MCF 10A (cell line): ENCODE measurements at regions not wholly inside any gene's neighbourhood (a gene's known extent, or its start where the extent isn't known, plus 50 kb on each side); places are given as distances from the start of the nearest gene placed in this dataset.
A peak's percentile ranks its signal among the peaks of the same experiment; 100 is the strongest.

ENCODE experiments used
- BruUV-seq: library from RNA; stranded (reverse); fragments of 400-500 nt; replicated peaks from 2 replicates; lab custom pipeline; 2021; lab: Mats Ljungman, UMichigan
- CTCF ChIA-PET: fragments of 300-600 bp; sonication (Branson Sonifier 250); formaldehyde crosslinking; extraction: SDS; loops from one replicate; lab custom pipeline; 2021; ENCODE audit warnings: antibody characterized with exemption, inconsistent platforms; lab: Yijun Ruan, JAX
- POLR2A ChIA-PET: fragments of 300-600, 350-650 bp; sonication (Branson Sonifier 250); formaldehyde crosslinking; extraction: SDS; loops from one replicate; lab custom pipeline; 2020; ENCODE audit warnings: antibody characterized with exemption, inconsistent platforms; lab: Yijun Ruan, JAX
- DNase-seq: peaks from one replicate; pipeline ENCODE4 v3.0.0-alpha.2; 2018; ENCODE audit not compliant: unreplicated experiment
- H3K27ac Mint-ChIP-seq: one replicate; pipeline ENCODE4 v1.8.0; 2022; ENCODE audit warnings: mild to moderate bottlenecking, low read depth, mixed read lengths; ENCODE audit not compliant: unreplicated experiment
- H3K27me3 Mint-ChIP-seq: one replicate; pipeline ENCODE4 v1.8.0; 2022; ENCODE audit warnings: mixed read lengths; ENCODE audit not compliant: insufficient read depth, unreplicated experiment
- H3K36me3 Mint-ChIP-seq: one replicate; pipeline ENCODE4 v1.8.0; 2022; ENCODE audit warnings: mild to moderate bottlenecking, moderate library complexity, mixed read lengths; ENCODE audit not compliant: insufficient read depth, unreplicated experiment
- H3K4me1 Mint-ChIP-seq: one replicate; pipeline ENCODE4 v1.8.0; 2022; ENCODE audit warnings: mixed read lengths; ENCODE audit not compliant: insufficient read depth, unreplicated experiment
- H3K4me3 Mint-ChIP-seq: one replicate; pipeline ENCODE4 v1.8.0; 2022; ENCODE audit warnings: mild to moderate bottlenecking, moderate library complexity, mixed read lengths; ENCODE audit not compliant: unreplicated experiment
- H3K9me3 Mint-ChIP-seq: one replicate; pipeline ENCODE4 v1.8.0; 2022; ENCODE audit warnings: mixed read lengths; ENCODE audit not compliant: unreplicated experiment
- intact Hi-C: fragments of 100-400 bp; cut with micrococcal nuclease; formaldehyde crosslinking; loops from 2 replicates; pipeline ENCODE4 v1.14.1; 2022
- TF ChIP-seq, protein P1 (sequence below): fragments of 200-600 bp; IDR thresholded peaks from one replicate; pipeline ENCODE4 v1.8.0; 2022; ENCODE audit warnings: antibody characterized with exemption, mild to moderate bottlenecking; ENCODE audit not compliant: unreplicated experiment

- Mint-ChIP-seq H3K9me3 (peaks cover 7% of the 10 kb centered on the region), H3K4me3 (no peak overlapping the region), H3K4me1 (no peaks in the 10 kb centered on the region), H3K27ac (no peak overlapping the region), H3K36me3 (no peaks in the 10 kb centered on the region), H3K27me3 (no peaks in the 10 kb centered on the region)
- intact Hi-C loops, result no loop called here
- TF ChIP-seq, protein P1, sequence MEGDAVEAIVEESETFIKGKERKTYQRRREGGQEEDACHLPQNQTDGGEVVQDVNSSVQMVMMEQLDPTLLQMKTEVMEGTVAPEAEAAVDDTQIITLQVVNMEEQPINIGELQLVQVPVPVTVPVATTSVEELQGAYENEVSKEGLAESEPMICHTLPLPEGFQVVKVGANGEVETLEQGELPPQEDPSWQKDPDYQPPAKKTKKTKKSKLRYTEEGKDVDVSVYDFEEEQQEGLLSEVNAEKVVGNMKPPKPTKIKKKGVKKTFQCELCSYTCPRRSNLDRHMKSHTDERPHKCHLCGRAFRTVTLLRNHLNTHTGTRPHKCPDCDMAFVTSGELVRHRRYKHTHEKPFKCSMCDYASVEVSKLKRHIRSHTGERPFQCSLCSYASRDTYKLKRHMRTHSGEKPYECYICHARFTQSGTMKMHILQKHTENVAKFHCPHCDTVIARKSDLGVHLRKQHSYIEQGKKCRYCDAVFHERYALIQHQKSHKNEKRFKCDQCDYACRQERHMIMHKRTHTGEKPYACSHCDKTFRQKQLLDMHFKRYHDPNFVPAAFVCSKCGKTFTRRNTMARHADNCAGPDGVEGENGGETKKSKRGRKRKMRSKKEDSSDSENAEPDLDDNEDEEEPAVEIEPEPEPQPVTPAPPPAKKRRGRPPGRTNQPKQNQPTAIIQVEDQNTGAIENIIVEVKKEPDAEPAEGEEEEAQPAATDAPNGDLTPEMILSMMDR, result no peak
- DNase-seq, result no peak
- CTCF ChIA-PET, result no interaction called here
- BruUV-seq, result no TSS peak
- POLR2A ChIA-PET, result no interaction called here
Observed at GRCh38 chr2:150653351-150653750, 165.9 kb upstream of the RND3 start.

GRCh38 chr2:150647943-150648342 lies 160.5 kb upstream of the RND3 start:
- Mint-ChIP-seq H3K36me3 (no peaks in the 10 kb centered on the region), H3K9me3 (no peaks in the 10 kb centered on the region), H3K27ac (no peak overlapping the region), H3K27me3 (no peaks in the 10 kb centered on the region), H3K4me1 (peaks cover 8% of the 10 kb centered on the region), H3K4me3 (no peak overlapping the region)
- no TSS peak for BruUV-seq
- POLR2A ChIA-PET, result interaction anchor here (0.6 kb wide), 1 partner anchor 195 kb away, joined by 3 read pairs; no protein-coding TSS in a partner anchor
- TF ChIP-seq, protein P1, result no peak
- intact Hi-C loops, result no loop called here
- DNase-seq, result no peak
- CTCF ChIA-PET, result no interaction called here

DNA sequence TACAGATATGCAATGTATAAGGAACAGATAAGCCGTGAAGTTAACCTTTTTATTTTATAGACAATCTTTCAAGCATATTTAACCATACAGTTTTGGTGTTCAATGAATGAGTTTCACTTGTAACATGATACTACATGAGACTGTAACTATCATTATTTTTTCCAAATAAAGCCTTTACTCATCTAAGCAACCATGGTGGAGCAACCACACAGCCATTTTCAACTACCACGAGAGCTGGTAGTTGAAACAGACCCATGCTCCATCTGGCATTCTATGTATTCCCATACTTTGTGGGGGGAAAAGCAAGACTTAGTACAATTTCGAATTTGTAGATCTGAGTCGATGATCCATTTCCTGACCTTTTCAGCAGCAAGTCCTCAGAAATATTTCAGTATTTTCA lies 159.3 kb upstream of the RND3 start:
- CTCF ChIA-PET, result no interaction called here
- POLR2A ChIA-PET, result no interaction called here
- H3K36me3 Mint-ChIP-seq, result no peaks in the 10 kb centered on the region
- no peaks in the 10 kb centered on the region for H3K9me3 Mint-ChIP-seq
- intact Hi-C loops, result no loop called here
- H3K27me3 Mint-ChIP-seq, result no peaks in the 10 kb centered on the region
- no TSS peak for BruUV-seq
- peaks cover 8% of the 10 kb centered on the region for H3K4me1 Mint-ChIP-seq
- no peak for DNase-seq
- TF ChIP-seq, protein P1, result no peak
- no peak overlapping the region for H3K4me3 Mint-ChIP-seq
- H3K27ac Mint-ChIP-seq, result no peak overlapping the region

GRCh38 chr2:150644298-150645067 lies 157.0 kb upstream of the RND3 start:
- no peak for DNase-seq
- Mint-ChIP-seq H3K27ac (peak overlapping the region; percentile 63), H3K36me3 (no peaks in the 10 kb centered on the region), H3K4me3 (no peak overlapping the region), H3K4me1 (peaks cover 13% of the 10 kb centered on the region), H3K27me3 (no peaks in the 10 kb centered on the region), H3K9me3 (no peaks in the 10 kb centered on the region)
- POLR2A ChIA-PET, result interaction anchor here (0.6 kb wide), 2 partner anchors 11 to 268 kb away, joined by 3 read pairs; no protein-coding TSS in a partner anchor
- no TSS peak for BruUV-seq
- intact Hi-C loops, result no loop called here
- TF ChIP-seq, protein P1, result no peak
- CTCF ChIA-PET, result no interaction called here
